PFSK-1 (cell line): ENCODE measurements at regions not wholly inside any gene's neighbourhood (a gene's known extent, or its start where the extent isn't known, plus 50 kb on each side); places are given as distances from the start of the nearest gene placed in this dataset.

Source experiments
- FOXP2 ChIP-seq: optimal IDR thresholded peaks from 2 replicates; pipeline ENCODE3; 2011; ENCODE audit warnings: borderline replicate concordance, control low read depth, inconsistent platforms; ENCODE audit not compliant: insufficient read depth; ENCODE audit errors: extremely low read length, extremely low read depth
- POLR2AphosphoS5 ChIP-seq: IDR thresholded peaks from 2 replicates; pipeline ENCODE4 v1.6.1; 2012; ENCODE audit warnings: low read depth, mild to moderate bottlenecking, control low read depth, low read length, moderate library complexity
- REST ChIP-seq, 2 experiments: IDR thresholded peaks; 2 replicates each; pipeline versions ENCODE4 v1.6.1 to v1.8.0; 2011 to 2012; ENCODE audit warnings: low read depth in 2 of 2, low read length in 2 of 2, control low read depth in 1 of 2, inconsistent platforms in 1 of 2, mild to moderate bottlenecking in 1 of 2, moderate library complexity in 1 of 2; ENCODE audit not compliant: insufficient read depth in 1 of 2
- SIN3A ChIP-seq: IDR thresholded peaks from 2 replicates; pipeline ENCODE4 v1.6.1; 2012; ENCODE audit warnings: mild to moderate bottlenecking, low read length, moderate library complexity, borderline replicate concordance; ENCODE audit not compliant: insufficient read depth
- TAF1 ChIP-seq: IDR thresholded peaks from 2 replicates; pipeline ENCODE4 v1.6.1; 2012; ENCODE audit warnings: low read length, control low read depth, borderline replicate concordance; ENCODE audit not compliant: insufficient read depth

DNA sequence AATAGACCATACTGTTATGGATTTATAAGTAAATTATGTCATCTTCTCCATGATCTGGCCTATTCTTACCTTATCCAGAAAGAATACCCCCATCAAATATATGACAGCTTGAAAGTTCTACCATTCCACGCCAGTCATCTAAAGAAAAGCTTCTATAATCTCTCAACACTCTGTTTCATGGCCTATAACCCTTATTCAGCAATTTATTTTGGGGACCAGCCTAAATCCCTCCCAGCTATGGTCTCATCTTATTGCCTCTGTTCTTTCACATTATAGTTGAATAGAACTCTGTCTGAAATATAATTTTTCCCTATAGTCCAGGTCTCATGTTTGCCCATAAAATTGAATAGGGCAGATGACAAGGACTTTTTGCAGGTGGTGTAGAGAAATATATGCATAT is 2387.6 kb upstream of the WWC1 start:
- no peak for TF ChIP-seq TAF1
- no peak for TF ChIP-seq FOXP2
- no peak for TF ChIP-seq SIN3A
- no peak for TF ChIP-seq REST (IDR thresholded peaks at IDR 0.05; ENCODE audit: insufficient read depth in 1 of 2, low read depth in 2 of 2, low read length in 2 of 2)
- TF ChIP-seq POLR2AphosphoS5 = no peak

- no peak for TF ChIP-seq TAF1
- no peak for TF ChIP-seq SIN3A
- no peak for TF ChIP-seq POLR2AphosphoS5
These were observed 2384.6 kb upstream of the WWC1 start for GRCh38 chr5:165906871-165907270.

GRCh38 chr5:165913059-165913458 is 2378.4 kb upstream of the WWC1 start:
- no peak for TF ChIP-seq SIN3A
- TF ChIP-seq POLR2AphosphoS5 = no peak
- no peak for TF ChIP-seq FOXP2
- no peak for TF ChIP-seq TAF1
- TF ChIP-seq REST (IDR thresholded peaks at IDR 0.05; ENCODE audit: insufficient read depth in 1 of 2, low read depth in 2 of 2, low read length in 2 of 2) = no peak

DNA sequence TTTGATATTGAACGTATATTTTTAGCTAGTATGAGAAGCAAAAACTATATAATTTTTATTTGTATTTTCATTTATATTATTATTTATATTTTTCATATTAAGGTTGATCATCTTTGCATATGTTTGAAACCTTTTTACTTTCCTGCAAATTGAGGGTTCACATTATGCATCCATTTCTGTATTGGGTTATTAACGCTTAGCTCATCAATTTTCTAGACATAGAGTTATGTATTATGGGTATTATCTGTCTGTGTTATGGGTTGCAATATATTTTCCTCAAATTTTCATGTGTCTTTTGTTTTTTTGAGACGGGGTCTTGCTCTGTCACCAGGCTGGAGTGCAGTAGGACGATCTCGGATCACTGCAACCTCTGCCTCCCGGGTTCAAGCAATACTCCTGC is 2377.0 kb upstream of the WWC1 start:
- no peak for TF ChIP-seq TAF1
- no peak for TF ChIP-seq REST (IDR thresholded peaks at IDR 0.05; ENCODE audit: insufficient read depth in 1 of 2, low read depth in 2 of 2, low read length in 2 of 2)
- no peak for TF ChIP-seq POLR2AphosphoS5
- no peak for TF ChIP-seq SIN3A
- TF ChIP-seq FOXP2 = no peak

DNA sequence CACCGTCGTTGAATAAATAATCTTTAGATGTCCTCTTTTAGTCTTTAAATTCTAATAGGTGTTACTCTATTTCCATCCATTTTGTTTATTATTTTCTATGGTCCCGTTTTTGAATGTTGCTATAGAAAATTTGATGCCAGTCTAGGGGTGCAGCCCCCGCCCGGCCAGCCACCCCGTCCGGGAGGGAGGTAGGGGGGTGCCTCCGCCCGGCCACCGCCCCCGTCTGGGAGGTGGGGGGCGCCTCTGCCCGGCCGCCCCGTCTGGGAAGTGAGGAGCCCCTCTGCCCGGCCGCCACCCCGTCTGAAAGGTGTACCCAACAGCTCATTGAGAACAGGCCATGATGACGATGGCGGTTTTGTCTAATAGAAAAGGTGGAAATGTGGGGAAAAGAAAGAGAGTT is 2372.2 kb upstream of the WWC1 start:
- TF ChIP-seq SIN3A (no peak), POLR2AphosphoS5 (no peak), FOXP2 (no peak), TAF1 (no peak), REST (IDR thresholded peaks at IDR 0.05; ENCODE audit: insufficient read depth in 1 of 2, low read depth in 2 of 2, low read length in 2 of 2) (no peak)

DNA sequence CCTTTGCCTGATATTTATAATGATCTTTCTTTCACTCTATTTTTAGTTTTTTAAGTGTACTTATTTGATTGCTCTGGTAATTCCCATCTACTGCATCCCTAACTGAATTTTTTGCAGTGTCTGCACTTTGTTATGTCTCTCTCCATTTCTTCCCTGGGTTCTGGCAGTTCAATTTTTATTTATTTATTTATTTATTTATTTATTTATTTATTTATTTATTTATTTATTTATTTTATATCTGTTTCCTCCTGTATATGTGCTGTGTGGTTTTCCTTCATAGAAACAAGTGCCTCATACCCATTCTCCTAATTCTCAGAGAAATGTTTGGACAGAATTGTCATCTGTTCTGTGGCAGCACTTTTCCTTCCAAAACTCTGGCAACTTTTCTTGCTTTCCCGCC is 2370.8 kb upstream of the WWC1 start:
- TF ChIP-seq POLR2AphosphoS5 (no peak), FOXP2 (no peak), REST (IDR thresholded peaks at IDR 0.05; ENCODE audit: insufficient read depth in 1 of 2, low read depth in 2 of 2, low read length in 2 of 2) (no peak), TAF1 (no peak), SIN3A (no peak)
